CD4-positive, CD25-positive, alpha-beta regulatory T cell (primary cell): ENCODE measurements at regions not wholly inside any gene's neighbourhood (a gene's known extent, or its start where the extent isn't known, plus 50 kb on each side); places are given as distances from the start of the nearest gene placed in this dataset.

Source experiments
- ATAC-seq, 2 donors: fragments of 150-1000 bp; cut with Tn5 transposase; one replicate each; pipeline ENCODE4 v1.10.0; 2021; ENCODE audit warnings: low read depth in 2 of 2, moderate number of reproducible peaks in 2 of 2, moderate library complexity in 1 of 2
- DNase-seq, 3 donors: peaks; one replicate each; pipeline versions ENCODE4 v3.0.0 to v3.0.0-alpha.2; 2012 to 2022; ENCODE audit warnings: mixed read lengths in 1 of 3
- H3K27ac ChIP-seq: one replicate; pipeline ENCODE4 v1.7.0; 2013; ENCODE audit warnings: mild to moderate bottlenecking, low read length; ENCODE audit not compliant: insufficient read depth, poor library complexity, severe bottlenecking
- H3K27me3 ChIP-seq: one replicate; pipeline ENCODE4 v1.7.0; 2013; ENCODE audit warnings: low read length; ENCODE audit not compliant: control insufficient read depth, insufficient read depth
- H3K36me3 ChIP-seq: one replicate; pipeline ENCODE4 v1.7.0; 2013; ENCODE audit warnings: mild to moderate bottlenecking, low read length, moderate library complexity; ENCODE audit not compliant: control insufficient read depth, insufficient read depth
- H3K4me1 ChIP-seq: 2 replicates; pipeline ENCODE4 v1.7.0; 2013; ENCODE audit warnings: mild to moderate bottlenecking, low read length; ENCODE audit not compliant: insufficient read depth, control insufficient read depth, poor library complexity, severe bottlenecking
- H3K4me3 ChIP-seq: one replicate; pipeline ENCODE4 v1.7.0; 2013; ENCODE audit warnings: low read depth, mild to moderate bottlenecking, low read length, moderate library complexity
- H3K9me3 ChIP-seq, 2 experiments: 1 replicate in 1 of 2; 2 replicates in 1 of 2; pipeline ENCODE4 v1.7.0; 2013; ENCODE audit warnings: low read length in 2 of 2, mild to moderate bottlenecking in 1 of 2, moderate library complexity in 1 of 2; ENCODE audit not compliant: control insufficient read depth in 2 of 2
- H3K27ac Mint-ChIP-seq, 3 donors: one replicate each; pipeline ENCODE4 v1.8.0; 2020 to 2022; ENCODE audit warnings: mild to moderate bottlenecking in 3 of 3, mixed read lengths in 3 of 3, moderate library complexity in 2 of 3
- H3K27me3 Mint-ChIP-seq: one replicate; pipeline ENCODE4 v1.8.0; 2022; ENCODE audit warnings: mild to moderate bottlenecking, mixed read lengths
- H3K36me3 Mint-ChIP-seq: one replicate; pipeline ENCODE4 v1.8.0; 2020; ENCODE audit warnings: mixed read lengths
- H3K4me1 Mint-ChIP-seq, 4 donors: one replicate each; pipeline ENCODE4 v1.8.0; 2020 to 2022; ENCODE audit warnings: mixed read lengths in 4 of 4, mild to moderate bottlenecking in 1 of 4
- H3K4me3 Mint-ChIP-seq, 4 donors: one replicate each; pipeline ENCODE4 v1.8.0; 2020 to 2022; ENCODE audit warnings: mild to moderate bottlenecking in 4 of 4, mixed read lengths in 4 of 4, moderate library complexity in 3 of 4
- H3K9me3 Mint-ChIP-seq, 7 donors: one replicate each; pipeline ENCODE4 v1.8.0; 2020 to 2022; ENCODE audit warnings: mixed read lengths in 7 of 7, mild to moderate bottlenecking in 3 of 7, moderate library complexity in 2 of 7

DNA sequence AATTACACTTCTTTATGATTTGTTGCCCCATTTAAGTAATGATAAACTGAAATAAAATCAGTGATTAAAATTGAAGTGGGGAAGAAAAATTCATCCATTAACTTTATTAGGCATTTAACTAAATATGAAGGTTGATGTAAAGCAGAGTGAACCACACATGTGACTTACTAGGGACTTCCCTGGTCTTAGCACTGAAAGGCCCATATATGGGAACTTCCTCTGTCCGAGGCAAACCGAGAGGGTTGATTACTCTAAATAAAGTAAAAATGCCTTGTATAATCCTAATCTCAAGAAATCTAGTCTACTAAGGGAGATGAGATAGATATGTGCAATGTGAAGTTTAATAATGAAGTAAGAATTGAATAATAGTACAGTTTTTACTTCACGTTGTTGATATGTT, 403.9 kb upstream of the RPS6KA3 start:
- no peak overlapping the region for H3K27ac ChIP-seq

DNA sequence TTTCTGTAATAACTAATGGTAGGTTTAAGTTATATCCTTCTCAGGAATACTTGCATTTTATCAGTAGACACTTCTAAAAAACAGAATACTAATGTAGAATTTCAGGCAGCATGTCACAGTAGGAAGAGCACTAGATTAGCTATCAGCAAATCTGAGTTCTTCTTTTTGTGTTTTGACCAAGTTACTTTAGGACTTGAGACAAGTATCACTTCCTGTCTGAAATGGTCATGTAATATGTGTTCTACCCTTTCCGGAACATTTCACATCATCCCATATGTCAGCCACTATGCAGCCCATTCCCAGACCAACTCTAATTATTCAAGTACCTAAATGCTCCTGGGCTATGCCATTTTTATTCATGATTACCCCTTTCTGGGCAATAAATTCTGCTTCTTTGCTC, 401.8 kb upstream of the RPS6KA3 start:
- Mint-ChIP-seq H3K36me3 (no peaks in the 10 kb centered on the region), H3K27ac (no peak overlapping the region), H3K4me3 (no peak overlapping the region), H3K27me3 (no peaks in the 10 kb centered on the region), H3K4me1 (no peaks in the 10 kb centered on the region), H3K9me3 (no peaks in the 10 kb centered on the region)
- Histone ChIP-seq H3K36me3 (no peaks in the 10 kb centered on the region), H3K4me3 (no peak overlapping the region), H3K9me3 (no peaks in the 10 kb centered on the region), H3K27ac (no peak overlapping the region), H3K27me3 (no peaks in the 10 kb centered on the region), H3K4me1 (no peaks in the 10 kb centered on the region)
- DNase-seq (no peak), ATAC-seq (no peak)

More for the DNA sequence above, 403.9 kb upstream of the RPS6KA3 start:
- no peaks in the 10 kb centered on the region for H3K36me3 ChIP-seq
- H3K4me1 ChIP-seq, result no peaks in the 10 kb centered on the region
- Mint-ChIP-seq H3K27me3 (no peaks in the 10 kb centered on the region), H3K36me3 (no peaks in the 10 kb centered on the region), H3K4me3 (no peak overlapping the region), H3K27ac (no peak overlapping the region), H3K9me3 (peaks cover 0 to 1% (median 0%) of the 10 kb centered on the region in 7 donors), H3K4me1 (no peaks in the 10 kb centered on the region)
- H3K9me3 ChIP-seq, result no peaks in the 10 kb centered on the region
- DNase-seq (no peak), ATAC-seq (no peak)
- no peaks in the 10 kb centered on the region for H3K27me3 ChIP-seq
- no peak overlapping the region for H3K4me3 ChIP-seq

DNA sequence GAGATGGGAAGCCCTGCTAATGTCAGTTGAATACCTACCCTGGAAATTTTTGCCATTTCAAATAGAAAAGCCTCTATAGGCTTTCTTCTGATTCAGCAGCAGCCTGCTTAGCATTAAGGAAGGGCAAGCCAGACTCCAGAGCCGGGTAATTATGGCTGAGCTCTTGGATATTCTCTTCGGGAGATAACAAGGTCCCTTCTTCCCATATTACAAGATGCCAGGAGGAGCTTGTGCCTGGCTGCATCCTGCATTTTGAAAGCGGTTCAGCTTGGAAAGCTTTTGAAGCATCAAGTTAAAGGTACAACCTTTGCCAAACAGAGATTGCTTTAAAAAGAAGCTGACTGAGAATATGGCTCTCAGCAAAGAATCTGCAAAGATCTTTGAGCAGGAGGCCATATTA, 399.6 kb upstream of the RPS6KA3 start:
- no peaks in the 10 kb centered on the region for H3K27me3 Mint-ChIP-seq
- H3K27ac ChIP-seq, result no peak overlapping the region
- ATAC-seq, result no peak
- H3K27me3 ChIP-seq, result no peaks in the 10 kb centered on the region
- H3K4me3 Mint-ChIP-seq, result no peak overlapping the region
- H3K27ac Mint-ChIP-seq, result no peak overlapping the region
- H3K4me3 ChIP-seq, result no peak overlapping the region
- peaks cover 0 to 2% (median 0%) of the 10 kb centered on the region in 7 donors for H3K9me3 Mint-ChIP-seq
- no peaks in the 10 kb centered on the region for H3K36me3 Mint-ChIP-seq
- H3K36me3 ChIP-seq, result no peaks in the 10 kb centered on the region
- no peaks in the 10 kb centered on the region for H3K4me1 Mint-ChIP-seq
- no peak for DNase-seq
- no peaks in the 10 kb centered on the region for H3K4me1 ChIP-seq
- H3K9me3 ChIP-seq, result no peaks in the 10 kb centered on the region

DNA sequence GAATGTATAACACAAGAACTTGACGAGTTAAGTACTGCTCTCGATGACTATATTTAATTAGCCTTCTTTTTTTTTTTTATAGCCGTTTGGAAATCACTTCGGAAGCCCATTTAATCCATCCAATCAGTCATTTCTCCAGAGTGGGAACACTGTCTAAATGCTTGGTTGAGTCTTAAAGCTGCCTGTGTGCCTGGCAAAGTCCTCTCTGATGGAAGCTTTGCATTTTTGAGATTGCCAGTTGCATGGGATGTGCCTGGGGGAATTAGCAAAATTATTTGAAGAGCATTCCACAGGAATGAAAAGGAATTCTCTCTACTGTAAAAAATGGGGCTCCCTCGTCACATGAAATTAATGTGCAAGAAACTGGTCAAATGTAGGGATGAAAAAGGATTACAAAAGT, 398.8 kb upstream of the RPS6KA3 start:
- no peaks in the 10 kb centered on the region for H3K27me3 Mint-ChIP-seq
- ATAC-seq (no peak), DNase-seq (no peak)
- H3K4me3 Mint-ChIP-seq, result no peak overlapping the region
- H3K27ac ChIP-seq, result no peak overlapping the region
- H3K9me3 Mint-ChIP-seq, result peaks cover 0 to 3% (median 0%) of the 10 kb centered on the region in 7 donors
- no peaks in the 10 kb centered on the region for H3K9me3 ChIP-seq
- H3K4me3 ChIP-seq, result no peak overlapping the region
- no peaks in the 10 kb centered on the region for H3K4me1 Mint-ChIP-seq
- no peaks in the 10 kb centered on the region for H3K36me3 ChIP-seq
- H3K27ac Mint-ChIP-seq, result no peak overlapping the region
- H3K4me1 ChIP-seq, result no peaks in the 10 kb centered on the region
- no peaks in the 10 kb centered on the region for H3K36me3 Mint-ChIP-seq
- no peaks in the 10 kb centered on the region for H3K27me3 ChIP-seq

DNA sequence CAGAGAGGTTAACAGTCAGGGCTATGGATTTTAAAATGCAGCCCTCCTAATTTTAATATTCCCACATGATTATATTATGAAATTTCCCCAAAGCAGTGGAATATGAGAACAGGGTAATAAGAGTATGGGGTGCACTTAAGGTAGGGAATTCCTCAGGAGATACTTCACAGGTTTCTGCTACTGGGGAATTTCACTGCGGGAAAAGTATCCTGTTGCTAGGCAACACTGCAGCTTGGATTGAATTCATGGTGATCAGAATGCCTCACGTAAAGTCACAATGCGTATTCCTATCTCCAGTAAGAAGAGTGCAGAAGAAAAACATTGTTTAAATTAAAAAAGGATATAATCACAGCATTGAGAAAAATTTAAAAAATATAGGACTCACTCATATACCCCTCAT, 398.1 kb upstream of the RPS6KA3 start:
- no peaks in the 10 kb centered on the region for H3K27me3 Mint-ChIP-seq
- no peaks in the 10 kb centered on the region for H3K4me1 Mint-ChIP-seq

DNA sequence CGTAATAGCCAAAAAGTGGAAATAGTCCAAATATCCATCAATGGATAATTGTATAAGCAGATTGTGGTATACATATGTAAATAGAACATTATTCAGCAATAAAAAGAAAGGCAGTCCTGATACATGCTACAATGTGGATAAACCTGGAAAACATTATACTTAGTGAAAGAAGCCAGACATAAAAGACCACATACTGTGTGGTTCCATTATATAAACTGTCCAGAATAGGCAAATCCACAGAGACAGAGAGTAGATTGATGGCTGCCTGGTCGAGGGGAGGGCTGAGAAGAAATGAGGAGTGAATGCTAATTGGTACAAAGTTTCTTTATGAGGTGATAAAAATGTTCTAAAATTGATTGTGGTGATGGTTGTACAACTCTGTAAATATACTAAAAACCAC, 397.4 kb upstream of the RPS6KA3 start:
- DNase-seq, result no peak
- Histone ChIP-seq H3K27ac (no peak overlapping the region), H3K4me3 (no peak overlapping the region), H3K4me1 (no peaks in the 10 kb centered on the region), H3K36me3 (no peaks in the 10 kb centered on the region), H3K27me3 (no peaks in the 10 kb centered on the region), H3K9me3 (no peaks in the 10 kb centered on the region)
- Mint-ChIP-seq H3K4me1 (no peaks in the 10 kb centered on the region), H3K27ac (no peak overlapping the region), H3K9me3 (peaks cover 0 to 3% (median 0%) of the 10 kb centered on the region in 7 donors), H3K36me3 (no peaks in the 10 kb centered on the region), H3K27me3 (no peaks in the 10 kb centered on the region), H3K4me3 (no peak overlapping the region)
- no peak for ATAC-seq

More for the DNA sequence above, 398.1 kb upstream of the RPS6KA3 start:
- H3K4me1 ChIP-seq, result no peaks in the 10 kb centered on the region
- peaks cover 0 to 3% (median 0%) of the 10 kb centered on the region in 7 donors for H3K9me3 Mint-ChIP-seq
- DNase-seq (no peak), ATAC-seq (no peak)
- no peak overlapping the region for H3K4me3 Mint-ChIP-seq
- H3K4me3 ChIP-seq, result no peak overlapping the region
- H3K27ac ChIP-seq, result no peak overlapping the region
- H3K27ac Mint-ChIP-seq, result no peak overlapping the region
- no peaks in the 10 kb centered on the region for H3K9me3 ChIP-seq
- no peaks in the 10 kb centered on the region for H3K36me3 ChIP-seq
- no peaks in the 10 kb centered on the region for H3K36me3 Mint-ChIP-seq
- H3K27me3 ChIP-seq, result no peaks in the 10 kb centered on the region

DNA sequence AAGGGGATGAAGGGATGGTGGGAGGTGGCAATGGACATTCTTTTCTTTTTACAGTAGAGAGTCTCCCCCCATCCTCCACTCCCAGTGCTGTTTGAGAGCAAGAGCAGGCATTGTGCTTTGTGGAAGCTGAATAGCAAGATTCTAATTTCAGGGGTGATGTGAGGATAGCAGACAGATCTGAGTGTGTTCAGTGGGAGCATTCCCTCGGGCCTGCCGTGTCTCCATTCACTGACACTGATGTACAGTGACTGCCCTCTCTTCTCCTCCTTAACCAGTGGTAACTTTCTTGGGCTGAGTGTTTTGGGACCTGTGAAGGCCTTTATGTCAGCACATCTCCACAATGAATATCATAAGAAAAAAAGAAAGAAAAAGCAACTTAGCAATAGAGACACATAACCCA, 396.6 kb upstream of the RPS6KA3 start:
- Histone ChIP-seq H3K4me1 (no peaks in the 10 kb centered on the region), H3K9me3 (no peaks in the 10 kb centered on the region), H3K27me3 (no peaks in the 10 kb centered on the region), H3K27ac (no peak overlapping the region), H3K36me3 (no peaks in the 10 kb centered on the region), H3K4me3 (no peak overlapping the region)
- DNase-seq (no peak), ATAC-seq (no peak)
- Mint-ChIP-seq H3K36me3 (no peaks in the 10 kb centered on the region), H3K27ac (no peak overlapping the region), H3K9me3 (peaks cover 0 to 3% (median 0%) of the 10 kb centered on the region in 7 donors), H3K4me3 (no peak overlapping the region), H3K4me1 (no peaks in the 10 kb centered on the region), H3K27me3 (no peaks in the 10 kb centered on the region)

DNA sequence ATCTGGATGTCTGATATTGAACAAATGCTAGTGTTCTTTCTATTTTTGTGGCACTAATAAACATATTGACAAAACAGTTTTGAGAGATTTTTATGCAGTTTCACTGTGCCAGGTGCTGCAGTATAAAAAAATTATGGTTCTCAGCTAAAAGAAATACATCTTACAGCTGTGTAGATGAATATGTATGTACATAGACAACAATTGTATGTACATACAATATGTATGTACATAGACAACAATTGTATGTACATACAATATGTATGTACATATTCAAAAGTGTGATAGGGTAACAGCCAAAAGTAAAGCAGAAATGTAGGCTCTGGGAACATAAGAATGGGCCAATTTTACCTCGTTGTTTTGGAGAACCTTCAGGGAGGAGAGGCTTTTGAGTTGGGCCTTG, 390.0 kb upstream of the RPS6KA3 start:
- H3K27me3 ChIP-seq, result no peaks in the 10 kb centered on the region
- no peaks in the 10 kb centered on the region for H3K4me1 ChIP-seq
- no peaks in the 10 kb centered on the region for H3K27me3 Mint-ChIP-seq
- H3K4me3 Mint-ChIP-seq, result no peak overlapping the region
- no peak overlapping the region for H3K27ac Mint-ChIP-seq
- no peaks in the 10 kb centered on the region for H3K36me3 ChIP-seq
- H3K27ac ChIP-seq, result no peak overlapping the region
- H3K4me3 ChIP-seq, result no peak overlapping the region
- H3K4me1 Mint-ChIP-seq, result no peaks in the 10 kb centered on the region
- no peaks in the 10 kb centered on the region for H3K36me3 Mint-ChIP-seq
- ATAC-seq (no peak), DNase-seq (no peak)
- H3K9me3 Mint-ChIP-seq, result peaks cover 0 to 4% (median 0%) of the 10 kb centered on the region in 7 donors
- H3K9me3 ChIP-seq, result no peaks in the 10 kb centered on the region
